ENCODE measurements at regions not wholly inside any gene's neighbourhood (a gene's known extent, or its start where the extent isn't known, plus 50 kb on each side); places are given as distances from the start of the nearest gene placed in this dataset.

DNA sequence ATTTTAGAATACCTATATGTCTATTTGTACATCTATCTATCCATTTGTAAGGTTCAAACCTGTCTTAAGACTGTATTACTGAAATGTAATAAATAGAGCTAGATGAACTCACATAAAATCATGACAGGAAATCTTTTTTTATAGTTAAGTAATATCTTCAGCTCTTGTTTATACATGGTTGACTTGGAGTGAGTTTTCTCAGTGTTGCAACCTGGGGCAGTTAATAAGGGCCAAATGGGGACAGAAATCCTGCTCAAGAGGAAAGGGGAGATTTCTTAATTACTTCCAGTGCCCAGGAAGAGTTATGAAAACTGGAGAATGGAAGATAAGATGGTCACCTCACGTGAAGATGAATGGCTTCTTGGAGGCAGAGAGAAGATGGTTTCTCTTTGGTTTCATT, 265.1 kb upstream of the FBXL7 start:
- Histone ChIP-seq H3K36me3 (replicated peaks) (no peaks in the 10 kb centered on the region), H3K4me3 (ENCODE audit: low read depth, low read length) (no peak overlapping the region), H3K27ac (no peak overlapping the region), H3K27me3 (replicated peaks) (no peaks in the 10 kb centered on the region)
- TF ChIP-seq, protein P1, sequence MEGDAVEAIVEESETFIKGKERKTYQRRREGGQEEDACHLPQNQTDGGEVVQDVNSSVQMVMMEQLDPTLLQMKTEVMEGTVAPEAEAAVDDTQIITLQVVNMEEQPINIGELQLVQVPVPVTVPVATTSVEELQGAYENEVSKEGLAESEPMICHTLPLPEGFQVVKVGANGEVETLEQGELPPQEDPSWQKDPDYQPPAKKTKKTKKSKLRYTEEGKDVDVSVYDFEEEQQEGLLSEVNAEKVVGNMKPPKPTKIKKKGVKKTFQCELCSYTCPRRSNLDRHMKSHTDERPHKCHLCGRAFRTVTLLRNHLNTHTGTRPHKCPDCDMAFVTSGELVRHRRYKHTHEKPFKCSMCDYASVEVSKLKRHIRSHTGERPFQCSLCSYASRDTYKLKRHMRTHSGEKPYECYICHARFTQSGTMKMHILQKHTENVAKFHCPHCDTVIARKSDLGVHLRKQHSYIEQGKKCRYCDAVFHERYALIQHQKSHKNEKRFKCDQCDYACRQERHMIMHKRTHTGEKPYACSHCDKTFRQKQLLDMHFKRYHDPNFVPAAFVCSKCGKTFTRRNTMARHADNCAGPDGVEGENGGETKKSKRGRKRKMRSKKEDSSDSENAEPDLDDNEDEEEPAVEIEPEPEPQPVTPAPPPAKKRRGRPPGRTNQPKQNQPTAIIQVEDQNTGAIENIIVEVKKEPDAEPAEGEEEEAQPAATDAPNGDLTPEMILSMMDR (IDR thresholded peaks at IDR 0.05; ENCODE audit: low read depth, low read length, missing control alignments), result no peak
- in situ Hi-C loops (cut with HindIII; ENCODE audit: low pct_ligation_motif_present, low sequenced_read_pairs), result no loop called here
- DNase-seq, result no peak

DNA sequence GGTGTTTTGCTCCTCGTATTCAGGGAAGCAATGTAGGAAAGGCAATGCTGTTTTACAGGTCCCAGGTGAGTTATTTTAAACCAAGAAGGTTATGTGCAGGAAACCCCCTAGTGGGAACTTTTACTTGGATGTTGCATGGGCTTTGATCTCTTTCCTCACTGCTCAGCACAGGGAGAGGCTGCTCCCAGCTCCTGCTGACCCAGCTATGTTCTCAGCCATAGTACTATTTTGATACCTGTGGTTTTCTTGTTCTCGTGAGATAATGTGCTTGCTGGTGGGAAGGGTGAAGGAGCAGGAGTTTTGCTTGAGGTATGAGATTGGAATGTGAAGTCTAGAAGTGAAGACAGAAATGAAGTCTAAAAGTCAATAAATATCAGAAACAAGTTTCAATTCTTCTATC, 265.6 kb upstream of the FBXL7 start:
- in situ Hi-C loops (cut with HindIII; ENCODE audit: low pct_ligation_motif_present, low sequenced_read_pairs), result no loop called here
- Histone ChIP-seq H3K36me3 (replicated peaks) (no peaks in the 10 kb centered on the region), H3K4me3 (ENCODE audit: low read depth, low read length) (no peak overlapping the region), H3K27me3 (replicated peaks) (no peaks in the 10 kb centered on the region), H3K27ac (no peak overlapping the region)
- peak; percentile 41 for DNase-seq
- TF ChIP-seq, protein P1 (IDR thresholded peaks at IDR 0.05; ENCODE audit: low read depth, low read length, missing control alignments), result no peak

DNA sequence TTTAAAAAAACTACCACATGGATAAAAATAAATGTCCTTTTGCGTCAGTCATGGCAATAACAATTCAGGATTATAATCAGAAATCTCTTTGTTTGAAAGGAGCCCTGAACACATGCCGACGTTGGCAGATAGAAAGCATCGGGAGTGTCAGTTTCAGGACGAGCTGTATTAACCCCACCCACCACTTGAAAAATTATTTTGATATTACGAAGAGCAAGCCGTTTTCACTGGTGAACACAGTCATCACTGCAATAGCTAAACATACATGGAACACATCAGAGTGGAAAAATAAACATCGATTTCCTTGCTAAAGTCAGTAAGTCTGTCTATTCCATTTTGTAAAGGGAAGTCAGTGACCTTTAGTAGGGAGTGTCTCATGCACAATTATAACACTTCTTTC, 266.4 kb upstream of the FBXL7 start:
- no peak for DNase-seq
- no peaks in the 10 kb centered on the region for H3K27me3 ChIP-seq (replicated peaks)
- TF ChIP-seq, protein P1 (IDR thresholded peaks at IDR 0.05; ENCODE audit: low read depth, low read length, missing control alignments), result no peak
- H3K36me3 ChIP-seq (replicated peaks), result no peaks in the 10 kb centered on the region
- H3K27ac ChIP-seq, result peak overlapping the region; percentile 3
- in situ Hi-C loops (cut with HindIII; ENCODE audit: low pct_ligation_motif_present, low sequenced_read_pairs), result no loop called here
- H3K4me3 ChIP-seq (ENCODE audit: low read depth, low read length), result peak overlapping the region; percentile 10

DNA sequence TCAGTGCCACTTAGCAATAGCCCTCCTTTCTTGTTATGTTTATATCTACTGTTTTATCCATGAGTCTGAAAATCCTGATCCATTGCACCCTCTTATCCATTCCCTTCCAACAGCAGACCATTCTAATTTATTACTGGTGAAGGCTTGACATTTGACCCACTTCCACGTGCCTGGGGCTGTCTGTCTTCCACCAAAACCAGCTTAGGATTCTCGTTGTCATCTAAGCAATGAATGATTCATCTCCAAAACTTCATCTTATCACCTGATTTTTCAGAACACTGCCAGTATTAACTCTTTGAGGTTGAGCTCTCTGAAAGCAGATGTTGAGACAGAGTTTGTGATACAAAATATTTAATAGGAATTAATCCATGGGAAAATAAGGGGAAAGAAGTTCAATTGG, 277.8 kb upstream of the FBXL7 start:
- Histone ChIP-seq H3K36me3 (replicated peaks) (no peaks in the 10 kb centered on the region), H3K4me3 (ENCODE audit: low read depth, low read length) (no peak overlapping the region), H3K27ac (no peak overlapping the region), H3K27me3 (replicated peaks) (no peaks in the 10 kb centered on the region)
- DNase-seq, result no peak
- in situ Hi-C loops (cut with HindIII; ENCODE audit: low pct_ligation_motif_present, low sequenced_read_pairs), result no loop called here
- TF ChIP-seq, protein P1 (IDR thresholded peaks at IDR 0.05; ENCODE audit: low read depth, low read length, missing control alignments), result no peak

DNA sequence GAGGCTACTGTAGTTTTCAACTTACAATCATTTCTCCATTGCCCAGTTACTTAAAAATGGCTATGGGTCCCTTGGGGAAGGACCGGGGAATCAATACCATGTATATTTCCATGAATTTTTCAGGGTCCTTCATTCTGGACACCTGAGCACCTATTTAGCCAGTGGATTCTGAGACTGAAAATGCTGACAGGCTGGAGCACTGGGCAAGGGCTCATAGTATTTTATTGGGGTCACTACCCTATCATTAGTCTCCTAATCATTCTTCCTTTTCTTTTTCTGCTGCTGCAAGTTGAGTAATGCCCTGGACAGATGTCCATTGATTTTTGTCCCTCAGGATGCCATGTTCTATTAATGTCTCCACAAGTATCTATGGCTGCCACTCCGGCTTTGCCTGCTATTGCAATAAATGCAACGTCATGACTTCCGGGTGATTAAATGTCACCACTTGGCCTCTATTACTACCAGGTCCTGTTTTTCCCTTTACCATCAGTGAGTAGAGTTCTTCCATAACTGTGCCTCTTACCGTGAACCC, 279.3 kb upstream of the FBXL7 start:
- Histone ChIP-seq H3K36me3 (replicated peaks) (no peaks in the 10 kb centered on the region), H3K4me3 (ENCODE audit: low read depth, low read length) (no peak overlapping the region), H3K27me3 (replicated peaks) (no peaks in the 10 kb centered on the region), H3K27ac (no peak overlapping the region)
- DNase-seq, result no peak
- TF ChIP-seq, protein P1 (IDR thresholded peaks at IDR 0.05; ENCODE audit: low read depth, low read length, missing control alignments), result no peak
- in situ Hi-C loops (cut with HindIII; ENCODE audit: low pct_ligation_motif_present, low sequenced_read_pairs), result no loop called here

DNA sequence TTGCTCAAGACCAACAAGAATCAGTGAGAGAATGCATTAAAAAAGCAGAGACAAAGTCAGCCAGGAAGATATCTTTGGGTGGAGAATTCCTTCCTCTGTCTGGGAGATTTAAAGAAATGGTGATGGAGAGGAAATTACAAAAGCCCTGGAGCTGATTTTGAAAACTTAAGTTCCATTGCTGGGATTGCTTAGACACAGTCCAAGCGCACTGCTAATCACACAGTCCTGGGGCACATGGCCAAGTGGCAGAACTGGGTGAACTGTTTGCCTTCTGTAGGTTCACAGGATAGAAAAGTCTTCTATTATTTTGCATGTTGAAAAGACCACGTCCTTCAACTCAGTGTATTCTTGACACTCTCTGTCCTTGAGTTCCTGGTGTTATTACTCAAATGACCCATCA, 284.9 kb upstream of the FBXL7 start:
- no peak for DNase-seq
- in situ Hi-C loops (cut with HindIII; ENCODE audit: low pct_ligation_motif_present, low sequenced_read_pairs), result no loop called here
- Histone ChIP-seq H3K27me3 (replicated peaks) (no peaks in the 10 kb centered on the region), H3K36me3 (replicated peaks) (no peaks in the 10 kb centered on the region), H3K27ac (no peak overlapping the region), H3K4me3 (ENCODE audit: low read depth, low read length) (no peak overlapping the region)
- TF ChIP-seq, protein P1 (IDR thresholded peaks at IDR 0.05; ENCODE audit: low read depth, low read length, missing control alignments), result no peak

Measured in brain microvascular endothelial cell (primary cell).